ENCODE measurements at regions not wholly inside any gene's neighbourhood (a gene's known extent, or its start where the extent isn't known, plus 50 kb on each side); places are given as distances from the start of the nearest gene placed in this dataset.
A peak's percentile ranks its signal among the peaks of the same experiment; 100 is the strongest.

- no peak overlapping the region for H4K91ac ChIP-seq (ENCODE audit: low read length)
- H2AFZ ChIP-seq (ENCODE audit: low read depth, low read length), result no peak overlapping the region
- no peak overlapping the region for H2BK5ac ChIP-seq (ENCODE audit: low read depth, low read length, poor library complexity, severe bottlenecking)
- no peak overlapping the region for H2BK12ac ChIP-seq (ENCODE audit: low read length in 2 of 2)
- no peak for DNase-seq
- H3K14ac ChIP-seq (ENCODE audit: low read length in 2 of 2), result no peak overlapping the region
- H2BK120ac ChIP-seq (ENCODE audit: low read depth, low read length), result no peak overlapping the region
- no peaks in the 10 kb centered on the region for H3K36me3 ChIP-seq (ENCODE audit: control insufficient read depth in 1 of 2, insufficient read depth in 2 of 2, low read depth in 1 of 2, low read length in 2 of 2)
- H3K4ac ChIP-seq (ENCODE audit: low read depth in 1 of 2, low read length in 2 of 2), result no peak overlapping the region
- no peaks in the 10 kb centered on the region for H3K79me1 ChIP-seq (replicated peaks; ENCODE audit: low read length, poor library complexity, severe bottlenecking)
- no peaks in the 10 kb centered on the region for H3K27me3 ChIP-seq (ENCODE audit: control insufficient read depth in 1 of 2, insufficient read depth in 1 of 2, low read length in 2 of 2)
- H3K27ac ChIP-seq (ENCODE audit: low read length, poor library complexity, severe bottlenecking), result no peak overlapping the region
- WGBS, result no CpG with 5 or more reads among the region's 2 CpGs
- H4K8ac ChIP-seq (ENCODE audit: low read length), result no peak overlapping the region
- no peak overlapping the region for H3K23ac ChIP-seq (ENCODE audit: low read length in 2 of 2)
- H3K4me2 ChIP-seq (ENCODE audit: low read length, poor library complexity, severe bottlenecking), result no peak overlapping the region
- H3K4me1 ChIP-seq (ENCODE audit: control insufficient read depth, insufficient read depth, low read depth, low read length), result no peaks in the 10 kb centered on the region
- no peaks in the 10 kb centered on the region for H3K9me3 ChIP-seq (ENCODE audit: control insufficient read depth, low read length)
- no peak overlapping the region for H3K18ac ChIP-seq (ENCODE audit: low read depth in 1 of 2, low read length in 2 of 2)
- H3K9ac ChIP-seq (ENCODE audit: low read length), result no peak overlapping the region
- no peak overlapping the region for H2AK5ac ChIP-seq (ENCODE audit: low read length, severe bottlenecking)
- no peak overlapping the region for H3K4me3 ChIP-seq (ENCODE audit: insufficient read depth in 1 of 2, low read depth in 1 of 2, low read length in 2 of 2)
- H2BK15ac ChIP-seq (ENCODE audit: low read depth, poor library complexity, severe bottlenecking), result no peak overlapping the region
These were observed 459.6 kb downstream of the KLF12 start for GRCh38 chr13:73674570-73674969.

GRCh38 chr13:73673931-73674330 lies 460.3 kb downstream of the KLF12 start:
- Histone ChIP-seq H3K4me2 (ENCODE audit: low read length, poor library complexity, severe bottlenecking) (no peak overlapping the region), H3K23ac (ENCODE audit: low read length in 2 of 2) (no peak overlapping the region), H3K14ac (ENCODE audit: low read length in 2 of 2) (no peak overlapping the region), H3K36me3 (ENCODE audit: control insufficient read depth in 1 of 2, insufficient read depth in 2 of 2, low read depth in 1 of 2, low read length in 2 of 2) (no peaks in the 10 kb centered on the region), H3K27me3 (ENCODE audit: control insufficient read depth in 1 of 2, insufficient read depth in 1 of 2, low read length in 2 of 2) (no peaks in the 10 kb centered on the region), H3K4ac (ENCODE audit: low read depth in 1 of 2, low read length in 2 of 2) (no peak overlapping the region), H4K8ac (ENCODE audit: low read length) (no peak overlapping the region), H2BK5ac (ENCODE audit: low read depth, low read length, poor library complexity, severe bottlenecking) (no peak overlapping the region), H3K9me3 (ENCODE audit: control insufficient read depth, low read length) (no peaks in the 10 kb centered on the region), H2BK15ac (ENCODE audit: low read depth, poor library complexity, severe bottlenecking) (no peak overlapping the region), H2BK120ac (ENCODE audit: low read depth, low read length) (no peak overlapping the region), H3K9ac (ENCODE audit: low read length) (no peak overlapping the region), H4K91ac (ENCODE audit: low read length) (no peak overlapping the region), H3K4me1 (ENCODE audit: control insufficient read depth, insufficient read depth, low read depth, low read length) (no peaks in the 10 kb centered on the region), H2AFZ (ENCODE audit: low read depth, low read length) (no peak overlapping the region), H3K4me3 (ENCODE audit: insufficient read depth in 1 of 2, low read depth in 1 of 2, low read length in 2 of 2) (no peak overlapping the region), H3K79me1 (replicated peaks; ENCODE audit: low read length, poor library complexity, severe bottlenecking) (no peaks in the 10 kb centered on the region), H2AK5ac (ENCODE audit: low read length, severe bottlenecking) (no peak overlapping the region), H2BK12ac (ENCODE audit: low read length in 2 of 2) (no peak overlapping the region), H3K18ac (ENCODE audit: low read depth in 1 of 2, low read length in 2 of 2) (no peak overlapping the region), H3K27ac (ENCODE audit: low read length, poor library complexity, severe bottlenecking) (no peak overlapping the region)
- no peak for DNase-seq
- WGBS, result 97% methylated on average over 9 of the region's 11 CpGs

GRCh38 chr13:73672492-73672891 lies 461.7 kb downstream of the KLF12 start:
- WGBS, result 63% methylated on average over 3 of the region's 3 CpGs

GRCh38 chr13:73671732-73672131 lies 462.5 kb downstream of the KLF12 start:
- Histone ChIP-seq H3K4me3 (ENCODE audit: insufficient read depth in 1 of 2, low read depth in 1 of 2, low read length in 2 of 2) (no peak overlapping the region), H2AK5ac (ENCODE audit: low read length, severe bottlenecking) (no peak overlapping the region), H3K9ac (ENCODE audit: low read length) (no peak overlapping the region), H3K23ac (ENCODE audit: low read length in 2 of 2) (no peak overlapping the region), H3K27ac (ENCODE audit: low read length, poor library complexity, severe bottlenecking) (no peak overlapping the region), H3K36me3 (ENCODE audit: control insufficient read depth in 1 of 2, insufficient read depth in 2 of 2, low read depth in 1 of 2, low read length in 2 of 2) (no peaks in the 10 kb centered on the region), H3K79me1 (replicated peaks; ENCODE audit: low read length, poor library complexity, severe bottlenecking) (no peaks in the 10 kb centered on the region), H3K27me3 (ENCODE audit: control insufficient read depth in 1 of 2, insufficient read depth in 1 of 2, low read length in 2 of 2) (no peaks in the 10 kb centered on the region), H2BK12ac (ENCODE audit: low read length in 2 of 2) (no peak overlapping the region), H3K4ac (ENCODE audit: low read depth in 1 of 2, low read length in 2 of 2) (no peak overlapping the region), H2BK15ac (ENCODE audit: low read depth, poor library complexity, severe bottlenecking) (no peak overlapping the region), H3K14ac (ENCODE audit: low read length in 2 of 2) (no peak overlapping the region), H2AFZ (ENCODE audit: low read depth, low read length) (no peak overlapping the region), H4K91ac (ENCODE audit: low read length) (no peak overlapping the region), H3K9me3 (ENCODE audit: control insufficient read depth, low read length) (no peaks in the 10 kb centered on the region), H3K4me2 (ENCODE audit: low read length, poor library complexity, severe bottlenecking) (no peak overlapping the region), H2BK120ac (ENCODE audit: low read depth, low read length) (no peak overlapping the region), H3K18ac (ENCODE audit: low read depth in 1 of 2, low read length in 2 of 2) (no peak overlapping the region), H4K8ac (ENCODE audit: low read length) (no peak overlapping the region), H3K4me1 (ENCODE audit: control insufficient read depth, insufficient read depth, low read depth, low read length) (no peaks in the 10 kb centered on the region), H2BK5ac (ENCODE audit: low read depth, low read length, poor library complexity, severe bottlenecking) (no peak overlapping the region)
- WGBS, result 100% methylated on average over 1 of the region's 5 CpGs
- DNase-seq, result no peak

More at GRCh38 chr13:73672492-73672891, 461.7 kb downstream of the KLF12 start:
- Histone ChIP-seq H2AK5ac (ENCODE audit: low read length, severe bottlenecking) (no peak overlapping the region), H3K27ac (ENCODE audit: low read length, poor library complexity, severe bottlenecking) (peak overlapping the region; percentile 69), H2AFZ (ENCODE audit: low read depth, low read length) (no peak overlapping the region), H3K4ac (ENCODE audit: low read depth in 1 of 2, low read length in 2 of 2) (no peak overlapping the region), H3K18ac (ENCODE audit: low read depth in 1 of 2, low read length in 2 of 2) (no peak overlapping the region), H2BK12ac (ENCODE audit: low read length in 2 of 2) (no peak overlapping the region), H3K4me1 (ENCODE audit: control insufficient read depth, insufficient read depth, low read depth, low read length) (no peaks in the 10 kb centered on the region), H3K4me3 (ENCODE audit: insufficient read depth in 1 of 2, low read depth in 1 of 2, low read length in 2 of 2) (peak overlapping the region in 1 of 2 experiments; percentile 16), H3K4me2 (ENCODE audit: low read length, poor library complexity, severe bottlenecking) (no peak overlapping the region), H3K36me3 (ENCODE audit: control insufficient read depth in 1 of 2, insufficient read depth in 2 of 2, low read depth in 1 of 2, low read length in 2 of 2) (no peaks in the 10 kb centered on the region), H3K9ac (ENCODE audit: low read length) (peak overlapping the region; percentile 54), H3K9me3 (ENCODE audit: control insufficient read depth, low read length) (no peaks in the 10 kb centered on the region), H3K79me1 (replicated peaks; ENCODE audit: low read length, poor library complexity, severe bottlenecking) (no peaks in the 10 kb centered on the region), H2BK120ac (ENCODE audit: low read depth, low read length) (no peak overlapping the region), H3K23ac (ENCODE audit: low read length in 2 of 2) (no peak overlapping the region), H4K8ac (ENCODE audit: low read length) (no peak overlapping the region), H3K27me3 (ENCODE audit: control insufficient read depth in 1 of 2, insufficient read depth in 1 of 2, low read length in 2 of 2) (no peaks in the 10 kb centered on the region), H4K91ac (ENCODE audit: low read length) (no peak overlapping the region), H2BK15ac (ENCODE audit: low read depth, poor library complexity, severe bottlenecking) (no peak overlapping the region), H2BK5ac (ENCODE audit: low read depth, low read length, poor library complexity, severe bottlenecking) (no peak overlapping the region), H3K14ac (ENCODE audit: low read length in 2 of 2) (no peak overlapping the region)
- no peak for DNase-seq

Data from mesenchymal stem cell (in vitro differentiated cells and primary cell).